H1 (cell line): ENCODE measurements at regions not wholly inside any gene's neighbourhood (a gene's known extent, or its start where the extent isn't known, plus 50 kb on each side); places are given as distances from the start of the nearest gene placed in this dataset.

Experiments
- CTCF ChIA-PET: fragments of 300-600 bp; sonication (Branson Sonifier 250); formaldehyde crosslinking; loops from one replicate; lab custom pipeline; 2021; ENCODE audit not compliant: partially characterized antibody; lab: Charles Lee
- POLR2A ChIA-PET: fragments of 300-600 bp; sonication (Branson Sonifier 250); formaldehyde crosslinking; loops from one replicate; lab custom pipeline; 2021; ENCODE audit warnings: inconsistent platforms; ENCODE audit not compliant: partially characterized antibody; lab: Charles Lee
- DNase-seq, 2 experiments: peaks; one replicate each; pipeline versions ENCODE4 v3.0.0 to v3.0.0-alpha.2; 2010 to 2022; ENCODE audit warnings: low spot score in 2 of 2, low read depth in 1 of 2, mixed read lengths in 1 of 2
- FAIRE-seq: peaks from 2 replicates; lab custom pipeline; 2011; peaks lifted over from hg19 to GRCh38; lab: Jason Lieb, UNC
- H2AFZ ChIP-seq: 2 replicates; pipeline ENCODE4 v1.8.1; 2012; ENCODE audit warnings: low read length, inconsistent platforms
- H2AK5ac ChIP-seq: 2 replicates; pipeline ENCODE4 v1.6.1; 2013; ENCODE audit warnings: low read depth, low read length
- H2BK120ac ChIP-seq: replicated peaks from 2 replicates; pipeline ENCODE3; 2013; ENCODE audit warnings: low read depth, low read length, inconsistent platforms
- H2BK12ac ChIP-seq: 2 replicates; pipeline ENCODE4 v1.6.1; 2013; ENCODE audit warnings: low read depth, low read length
- H2BK15ac ChIP-seq: 2 replicates; pipeline ENCODE4 v1.6.1; 2013; ENCODE audit warnings: low read length
- H2BK20ac ChIP-seq: 2 replicates; pipeline ENCODE4 v1.6.1; 2013; ENCODE audit warnings: low read length
- H2BK5ac ChIP-seq: 2 replicates; pipeline ENCODE4 v1.6.1; 2013; ENCODE audit warnings: low read depth, low read length
- H3K14ac ChIP-seq: 2 replicates; pipeline ENCODE4 v1.6.1; 2013; ENCODE audit warnings: inconsistent platforms; ENCODE audit not compliant: insufficient read length
- H3K18ac ChIP-seq: 2 replicates; pipeline ENCODE4 v1.6.1; 2013; ENCODE audit warnings: low read length; ENCODE audit errors: extremely low read depth
- H3K23ac ChIP-seq: 2 replicates; pipeline ENCODE4 v1.6.1; 2013; ENCODE audit warnings: inconsistent platforms; ENCODE audit not compliant: insufficient read length
- H3K23me2 ChIP-seq: 2 replicates; pipeline ENCODE4 v1.6.1; 2013; ENCODE audit warnings: low read depth, low read length
- H3K27ac ChIP-seq: 2 replicates; pipeline ENCODE4 v1.6.1; 2011; ENCODE audit warnings: low read depth, low read length, inconsistent platforms
- H3K27me3 ChIP-seq, 4 experiments: replicated peaks in 1 of 4; 1 replicate in 1 of 4; 2 replicates in 3 of 4; pipeline versions ENCODE4 v1.6.1 to v1.8.1; 2011 to 2013; ENCODE audit warnings: low read length in 3 of 4, mild to moderate bottlenecking in 3 of 4, inconsistent platforms in 2 of 4, mixed read lengths in 2 of 4, moderate library complexity in 1 of 4; ENCODE audit not compliant: control insufficient read depth in 3 of 4, insufficient read depth in 3 of 4; ENCODE audit errors: extremely low read depth in 1 of 4
- H3K36me3 ChIP-seq, 4 experiments: 2 replicates each; pipeline versions ENCODE4 v1.6.1 to v1.8.1; 2011 to 2013; ENCODE audit warnings: mild to moderate bottlenecking in 4 of 4, low read length in 3 of 4, moderate library complexity in 2 of 4, control low read depth in 1 of 4, inconsistent platforms in 1 of 4; ENCODE audit not compliant: insufficient read depth in 4 of 4, control insufficient read depth in 2 of 4
- H3K4ac ChIP-seq: replicated peaks from 2 replicates; pipeline ENCODE3; 2013; ENCODE audit warnings: low read length, low read depth, mixed read lengths, inconsistent platforms; ENCODE audit not compliant: insufficient read length
- H3K4me1 ChIP-seq, 4 experiments: replicated peaks in 1 of 4; 1 replicate in 1 of 4; 2 replicates in 3 of 4; pipeline versions ENCODE4 v1.6.1 to v1.8.1; 2011 to 2013; ENCODE audit warnings: low read length in 3 of 4, inconsistent platforms in 2 of 4, mixed read lengths in 1 of 4; ENCODE audit not compliant: insufficient read depth in 4 of 4, control insufficient read depth in 3 of 4
- H3K4me2 ChIP-seq, 2 experiments: 2 replicates each; pipeline versions ENCODE4 v1.6.1 to v1.8.1; 2011 to 2013; ENCODE audit warnings: low read depth in 2 of 2, low read length in 2 of 2, control low read depth in 1 of 2, inconsistent platforms in 1 of 2, mild to moderate bottlenecking in 1 of 2; ENCODE audit not compliant: insufficient read depth in 1 of 2
- H3K4me3 ChIP-seq, 4 experiments: fragments of 200-600, 300-600 bp in 1 of 4; sonication (generic), shearing (Covaris generic), sonication (Bioruptor Twin) in 1 of 4; 2 replicates each; pipeline versions ENCODE4 v1.5.1 to v1.8.1; 2011 to 2016; ENCODE audit warnings: low read length in 4 of 4, low read depth in 3 of 4, control low read depth in 2 of 4, inconsistent platforms in 2 of 4, mild to moderate bottlenecking in 2 of 4, mixed read lengths in 1 of 4, moderate library complexity in 1 of 4; ENCODE audit not compliant: insufficient read depth in 2 of 4; ENCODE audit errors: extremely low read depth in 1 of 4
- H3K56ac ChIP-seq: replicated peaks from 2 replicates; pipeline ENCODE3; 2013; ENCODE audit warnings: low read depth, mild to moderate bottlenecking, mixed read lengths, low read length, inconsistent platforms; ENCODE audit not compliant: insufficient read length
- H3K79me1 ChIP-seq: 2 replicates; pipeline ENCODE4 v1.6.1; 2013; ENCODE audit warnings: low read depth, low read length, control low read depth
- H3K79me2 ChIP-seq, 2 experiments: 2 replicates each; pipeline versions ENCODE4 v1.6.1 to v1.8.1; 2012 to 2013; ENCODE audit warnings: low read length in 2 of 2, mild to moderate bottlenecking in 2 of 2, inconsistent platforms in 1 of 2; ENCODE audit not compliant: insufficient read depth in 2 of 2, control insufficient read depth in 1 of 2
- H3K9ac ChIP-seq, 4 experiments: replicated peaks in 1 of 4; 1 replicate in 1 of 4; 2 replicates in 3 of 4; pipeline versions ENCODE4 v1.6.1 to v1.8.1; 2011 to 2013; ENCODE audit warnings: low read depth in 3 of 4, low read length in 3 of 4, control low read depth in 2 of 4, mild to moderate bottlenecking in 2 of 4, moderate library complexity in 2 of 4, inconsistent platforms in 1 of 4; ENCODE audit errors: extremely low read depth in 1 of 4
- H3K9me3 ChIP-seq, 2 experiments: 2 replicates each; pipeline versions ENCODE4 v1.6.1 to v1.8.1; 2012 to 2013; ENCODE audit warnings: mild to moderate bottlenecking in 2 of 2, moderate library complexity in 2 of 2, control low read depth in 1 of 2, inconsistent platforms in 1 of 2, low read depth in 1 of 2, low read length in 1 of 2, mixed read lengths in 1 of 2; ENCODE audit not compliant: insufficient read depth in 2 of 2
- H4K20me1 ChIP-seq, 2 experiments: replicated peaks in 1 of 2; 2 replicates each; pipeline versions ENCODE3 to v1.8.1; 2011 to 2013; ENCODE audit warnings: inconsistent platforms in 2 of 2, low read length in 2 of 2, mild to moderate bottlenecking in 1 of 2; ENCODE audit not compliant: insufficient read depth in 2 of 2, control insufficient read depth in 1 of 2
- H4K5ac ChIP-seq: 2 replicates; pipeline ENCODE4 v1.6.1; 2013; ENCODE audit warnings: low read length, low read depth, mixed read lengths, inconsistent platforms; ENCODE audit not compliant: insufficient read length
- H4K8ac ChIP-seq: 2 replicates; pipeline ENCODE4 v1.8.0; 2013; ENCODE audit warnings: mild to moderate bottlenecking, moderate library complexity, low read length, inconsistent platforms; ENCODE audit not compliant: insufficient read depth; ENCODE audit errors: extremely low read depth
- H4K91ac ChIP-seq: replicated peaks from 2 replicates; pipeline ENCODE3; 2013; ENCODE audit warnings: low read length, mixed read lengths, inconsistent platforms; ENCODE audit not compliant: insufficient read length
- ASH2L ChIP-seq: fragments of 200-600, 300-600 bp; sonication (generic); IDR thresholded peaks from one replicate; pipeline ENCODE4 v1.7.1; 2017; ENCODE audit warnings: low read length
- BCL11A ChIP-seq, 2 experiments: IDR thresholded peaks; one replicate each; pipeline ENCODE4 v1.6.1; 2011; ENCODE audit warnings: low read depth in 2 of 2, low read length in 2 of 2, mild to moderate bottlenecking in 2 of 2
- GABPA ChIP-seq: IDR thresholded peaks from 2 replicates; pipeline ENCODE4 v1.6.1; 2011; ENCODE audit warnings: mild to moderate bottlenecking, low read length, moderate library complexity, borderline replicate concordance; ENCODE audit not compliant: insufficient read depth
- JUN ChIP-seq: IDR thresholded peaks from 2 replicates; pipeline ENCODE4 v1.6.1; 2011; ENCODE audit warnings: low read depth, mild to moderate bottlenecking, improper control_type of control experiment, low read length
- KDM1A ChIP-seq: fragments of 200-600, 300-600 bp; sonication (generic); IDR thresholded peaks from 2 replicates; pipeline ENCODE4 v1.7.1; 2016; ENCODE audit warnings: mild to moderate bottlenecking, low read length, borderline replicate concordance
- MAFK ChIP-seq: IDR thresholded peaks from 2 replicates; pipeline ENCODE4 v1.6.1; 2012; ENCODE audit warnings: low read depth, mild to moderate bottlenecking, improper control_type of control experiment, low read length
- POU5F1 ChIP-seq: IDR thresholded peaks from 2 replicates; pipeline ENCODE4 v1.6.1; 2011; ENCODE audit warnings: low read depth, mild to moderate bottlenecking, low read length, moderate library complexity
- RBBP5 ChIP-seq: IDR thresholded peaks from 2 replicates; pipeline ENCODE4 v1.7.1; 2012; ENCODE audit warnings: low read depth, mild to moderate bottlenecking, inconsistent platforms, low read length, moderate library complexity, borderline replicate concordance
- RXRA ChIP-seq: IDR thresholded peaks from 2 replicates; pipeline ENCODE4 v1.6.1; 2011; ENCODE audit warnings: low read depth, mild to moderate bottlenecking, low read length, moderate library complexity; ENCODE audit not compliant: insufficient read depth
- SIX5 ChIP-seq: IDR thresholded peaks from 2 replicates; pipeline ENCODE4 v1.6.1; 2011; ENCODE audit warnings: mild to moderate bottlenecking, low read depth, low read length
- SP2 ChIP-seq: IDR thresholded peaks from 2 replicates; pipeline ENCODE4 v1.6.1; 2012; ENCODE audit warnings: mild to moderate bottlenecking, low read length, inconsistent platforms
- TAF7 ChIP-seq: optimal IDR thresholded peaks from 2 replicates; pipeline ENCODE3; 2011; ENCODE audit warnings: low read depth, mild to moderate bottlenecking, inconsistent platforms, low read length, moderate library complexity, borderline replicate concordance
- TCF12 ChIP-seq: IDR thresholded peaks from 2 replicates; pipeline ENCODE4 v1.6.1; 2011; ENCODE audit warnings: low read depth, mild to moderate bottlenecking, low read length
- YY1 ChIP-seq: IDR thresholded peaks from 2 replicates; pipeline ENCODE4 v1.6.1; 2011; ENCODE audit warnings: low read depth, mild to moderate bottlenecking, low read length

GRCh38 chr12:91851741-91852477 is 293.7 kb downstream of the BTG1 start:
- H2BK20ac ChIP-seq = no peak overlapping the region
- no peak overlapping the region for H4K91ac ChIP-seq
- H3K4me1 ChIP-seq = no peaks in the 10 kb centered on the region
- H3K18ac ChIP-seq = no peak overlapping the region
- no peak overlapping the region for H2BK12ac ChIP-seq
- H3K79me1 ChIP-seq = no peaks in the 10 kb centered on the region
- H3K27me3 ChIP-seq = no peaks in the 10 kb centered on the region
- H2BK15ac ChIP-seq = no peak overlapping the region
- CTCF ChIA-PET = interaction anchor here (0.6 kb wide), 1 partner anchor 34 kb away, joined by 3 read pairs; no protein-coding TSS in a partner anchor
- no peak overlapping the region for H4K5ac ChIP-seq
- no peak overlapping the region for H3K4ac ChIP-seq
- no peaks in the 10 kb centered on the region for H3K9me3 ChIP-seq
- H4K20me1 ChIP-seq = no peaks in the 10 kb centered on the region
- TF ChIP-seq KDM1A (no peak), MAFK (no peak), SP2 (no peak), GABPA (no peak), YY1 (no peak), POU5F1 (no peak), ASH2L (no peak), RBBP5 (no peak), JUN (no peak), RXRA (no peak), SIX5 (no peak), TAF7 (no peak), BCL11A (IDR thresholded peaks at IDR 0.05; ENCODE audit: low read depth in 2 of 2, low read length in 2 of 2) (no peak), TCF12 (no peak)
- POLR2A ChIA-PET = no interaction called here
- H2AFZ ChIP-seq = no peak overlapping the region
- no peak overlapping the region for H3K9ac ChIP-seq
- FAIRE-seq = no peak
- no peak for DNase-seq
- H3K4me2 ChIP-seq = no peak overlapping the region
- no peak overlapping the region for H3K4me3 ChIP-seq
- no peaks in the 10 kb centered on the region for H3K23me2 ChIP-seq
- H2BK120ac ChIP-seq = no peak overlapping the region
- no peak overlapping the region for H3K27ac ChIP-seq
- no peak overlapping the region for H2BK5ac ChIP-seq
- no peak overlapping the region for H3K23ac ChIP-seq
- no peaks in the 10 kb centered on the region for H3K36me3 ChIP-seq
- no peak overlapping the region for H3K56ac ChIP-seq
- H4K8ac ChIP-seq = no peak overlapping the region
- H3K79me2 ChIP-seq = no peaks in the 10 kb centered on the region
- H3K14ac ChIP-seq = no peak overlapping the region
- no peak overlapping the region for H2AK5ac ChIP-seq
